Osteocyte (in vitro differentiated cells): ENCODE measurements at regions not wholly inside any gene's neighbourhood (a gene's known extent, or its start where the extent isn't known, plus 50 kb on each side); places are given as distances from the start of the nearest gene placed in this dataset.

ENCODE experiments used
- DNase-seq: peaks from one replicate; pipeline ENCODE4 v3.0.0; 2021; ENCODE audit warnings: mixed read lengths; ENCODE audit not compliant: unreplicated experiment; ENCODE audit errors: extremely low spot score
- H3K27ac Mint-ChIP-seq: one replicate; pipeline ENCODE4 v1.8.0; 2021; ENCODE audit warnings: mild to moderate bottlenecking, mixed read lengths; ENCODE audit not compliant: unreplicated experiment
- H3K27me3 Mint-ChIP-seq: one replicate; pipeline ENCODE4 v1.8.0; 2021; ENCODE audit warnings: mixed read lengths; ENCODE audit not compliant: unreplicated experiment
- H3K36me3 Mint-ChIP-seq: one replicate; pipeline ENCODE4 v1.8.0; 2021; ENCODE audit warnings: mixed read lengths; ENCODE audit not compliant: unreplicated experiment
- H3K4me1 Mint-ChIP-seq: one replicate; pipeline ENCODE4 v1.8.0; 2021; ENCODE audit warnings: mixed read lengths; ENCODE audit not compliant: unreplicated experiment
- H3K4me3 Mint-ChIP-seq: one replicate; pipeline ENCODE4 v1.8.0; 2021; ENCODE audit warnings: mild to moderate bottlenecking, moderate library complexity, mixed read lengths; ENCODE audit not compliant: unreplicated experiment
- H3K9me3 Mint-ChIP-seq: one replicate; pipeline ENCODE4 v1.8.0; 2021; ENCODE audit warnings: mixed read lengths; ENCODE audit not compliant: unreplicated experiment
- TF ChIP-seq, protein P1 (sequence below): fragments of 200-600 bp; sonication (generic); IDR thresholded peaks from 2 replicates; pipeline ENCODE4 v1.5.0; 2021; ENCODE audit warnings: antibody characterized with exemption, mild to moderate bottlenecking, moderate library complexity

DNA sequence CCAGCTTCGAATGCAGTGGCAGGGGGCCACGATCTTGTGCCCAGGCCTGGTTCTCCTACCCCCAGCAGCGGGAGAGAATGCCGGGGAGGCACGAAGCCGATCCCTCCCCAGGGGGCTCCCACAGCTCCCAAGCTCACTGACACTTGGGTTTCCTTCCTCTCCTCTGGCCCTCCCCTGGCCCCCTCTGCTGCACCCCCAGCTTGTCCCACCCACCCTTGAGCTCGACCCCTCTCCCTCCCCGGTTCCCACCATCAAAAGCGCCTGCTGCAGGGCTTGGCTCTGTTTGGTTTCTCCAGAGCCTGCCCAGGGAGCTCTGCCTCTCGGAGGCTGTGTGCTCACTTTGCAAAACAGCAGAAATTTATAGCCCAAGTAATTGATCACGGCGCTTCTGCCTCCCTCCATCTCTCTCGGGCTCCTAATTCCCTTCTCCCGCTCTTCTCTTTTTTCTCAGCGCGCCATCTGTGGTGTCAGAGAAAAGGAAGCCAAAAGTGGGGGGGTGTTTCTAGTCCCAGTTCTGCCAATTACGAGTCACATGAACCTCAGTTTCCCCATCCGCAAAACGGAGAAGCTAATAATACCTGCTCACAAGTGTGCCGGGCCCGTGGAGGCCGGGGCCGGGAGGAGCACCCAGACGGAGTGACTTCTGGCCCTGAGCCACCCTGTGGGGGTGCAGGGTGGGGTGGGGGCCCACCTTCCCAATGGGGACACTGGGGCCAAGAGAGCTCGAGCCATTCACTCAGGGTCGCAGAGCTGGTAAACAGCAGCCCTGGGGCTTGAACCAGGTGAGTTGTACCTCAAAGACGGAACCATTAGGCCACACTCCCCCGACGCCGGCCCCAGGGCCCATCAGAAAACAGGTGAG, 141.2 kb upstream of the IER5L start:
- peaks cover 77% of the 10 kb centered on the region for H3K4me1 Mint-ChIP-seq
- H3K27ac Mint-ChIP-seq, result peak overlapping the region; percentile 74
- no peak overlapping the region for H3K4me3 Mint-ChIP-seq
- H3K36me3 Mint-ChIP-seq, result no peaks in the 10 kb centered on the region
- peak; percentile 77 for DNase-seq
- TF ChIP-seq, protein P1, sequence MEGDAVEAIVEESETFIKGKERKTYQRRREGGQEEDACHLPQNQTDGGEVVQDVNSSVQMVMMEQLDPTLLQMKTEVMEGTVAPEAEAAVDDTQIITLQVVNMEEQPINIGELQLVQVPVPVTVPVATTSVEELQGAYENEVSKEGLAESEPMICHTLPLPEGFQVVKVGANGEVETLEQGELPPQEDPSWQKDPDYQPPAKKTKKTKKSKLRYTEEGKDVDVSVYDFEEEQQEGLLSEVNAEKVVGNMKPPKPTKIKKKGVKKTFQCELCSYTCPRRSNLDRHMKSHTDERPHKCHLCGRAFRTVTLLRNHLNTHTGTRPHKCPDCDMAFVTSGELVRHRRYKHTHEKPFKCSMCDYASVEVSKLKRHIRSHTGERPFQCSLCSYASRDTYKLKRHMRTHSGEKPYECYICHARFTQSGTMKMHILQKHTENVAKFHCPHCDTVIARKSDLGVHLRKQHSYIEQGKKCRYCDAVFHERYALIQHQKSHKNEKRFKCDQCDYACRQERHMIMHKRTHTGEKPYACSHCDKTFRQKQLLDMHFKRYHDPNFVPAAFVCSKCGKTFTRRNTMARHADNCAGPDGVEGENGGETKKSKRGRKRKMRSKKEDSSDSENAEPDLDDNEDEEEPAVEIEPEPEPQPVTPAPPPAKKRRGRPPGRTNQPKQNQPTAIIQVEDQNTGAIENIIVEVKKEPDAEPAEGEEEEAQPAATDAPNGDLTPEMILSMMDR, result no peak
- no peaks in the 10 kb centered on the region for H3K9me3 Mint-ChIP-seq
- H3K27me3 Mint-ChIP-seq, result no peaks in the 10 kb centered on the region

DNA sequence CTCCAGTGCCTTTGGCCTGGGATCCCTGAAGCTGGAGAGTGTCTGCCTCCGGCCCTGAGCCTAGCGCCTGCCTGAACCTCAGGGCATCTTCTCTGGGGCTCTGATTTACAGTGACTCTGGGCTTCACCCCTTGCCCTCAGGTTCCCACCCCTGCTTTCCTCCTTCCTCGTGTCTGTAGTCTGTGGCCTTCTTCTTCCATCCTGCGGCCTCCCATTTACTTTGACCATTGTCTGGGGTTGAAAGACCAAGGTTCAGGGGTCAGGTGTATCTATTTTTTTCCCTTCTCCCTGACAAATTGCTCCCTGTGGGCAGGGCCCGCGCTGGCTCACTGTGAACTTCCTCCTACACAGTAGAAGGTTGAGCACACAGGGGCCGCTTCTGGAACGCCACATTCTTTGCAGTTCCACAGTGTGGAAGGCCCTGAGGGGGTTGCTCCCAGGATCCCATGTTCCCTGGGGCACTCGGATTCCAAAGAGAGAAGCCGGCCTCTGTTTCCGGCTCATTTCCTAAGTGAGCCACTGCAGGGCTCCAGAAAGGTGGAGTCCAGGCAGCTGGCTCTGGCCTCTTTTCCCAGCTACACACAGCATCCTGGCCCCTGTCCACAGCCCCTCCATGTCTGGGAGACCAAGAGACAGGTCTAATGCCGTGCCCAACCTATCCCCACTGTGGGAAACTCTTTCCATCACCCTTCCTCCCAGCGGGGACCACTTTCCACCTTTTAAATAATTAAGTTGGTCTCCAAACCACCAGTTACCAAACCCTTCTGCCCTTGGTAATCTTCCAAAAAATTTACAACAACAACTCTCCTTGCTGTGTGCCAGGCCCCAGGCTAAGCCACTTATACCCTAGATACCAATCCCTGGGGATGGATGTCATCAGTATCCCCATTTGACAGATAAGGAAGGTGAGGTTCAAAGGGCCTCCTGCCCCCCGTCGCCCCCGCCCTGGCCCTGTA, 140.3 kb upstream of the IER5L start:
- Mint-ChIP-seq H3K9me3 (no peaks in the 10 kb centered on the region), H3K36me3 (no peaks in the 10 kb centered on the region), H3K27ac (peak overlapping the region; percentile 74), H3K27me3 (no peaks in the 10 kb centered on the region), H3K4me3 (no peak overlapping the region), H3K4me1 (peaks cover 71% of the 10 kb centered on the region)
- DNase-seq, result peak; percentile 84
- TF ChIP-seq, protein P1, result no peak

DNA sequence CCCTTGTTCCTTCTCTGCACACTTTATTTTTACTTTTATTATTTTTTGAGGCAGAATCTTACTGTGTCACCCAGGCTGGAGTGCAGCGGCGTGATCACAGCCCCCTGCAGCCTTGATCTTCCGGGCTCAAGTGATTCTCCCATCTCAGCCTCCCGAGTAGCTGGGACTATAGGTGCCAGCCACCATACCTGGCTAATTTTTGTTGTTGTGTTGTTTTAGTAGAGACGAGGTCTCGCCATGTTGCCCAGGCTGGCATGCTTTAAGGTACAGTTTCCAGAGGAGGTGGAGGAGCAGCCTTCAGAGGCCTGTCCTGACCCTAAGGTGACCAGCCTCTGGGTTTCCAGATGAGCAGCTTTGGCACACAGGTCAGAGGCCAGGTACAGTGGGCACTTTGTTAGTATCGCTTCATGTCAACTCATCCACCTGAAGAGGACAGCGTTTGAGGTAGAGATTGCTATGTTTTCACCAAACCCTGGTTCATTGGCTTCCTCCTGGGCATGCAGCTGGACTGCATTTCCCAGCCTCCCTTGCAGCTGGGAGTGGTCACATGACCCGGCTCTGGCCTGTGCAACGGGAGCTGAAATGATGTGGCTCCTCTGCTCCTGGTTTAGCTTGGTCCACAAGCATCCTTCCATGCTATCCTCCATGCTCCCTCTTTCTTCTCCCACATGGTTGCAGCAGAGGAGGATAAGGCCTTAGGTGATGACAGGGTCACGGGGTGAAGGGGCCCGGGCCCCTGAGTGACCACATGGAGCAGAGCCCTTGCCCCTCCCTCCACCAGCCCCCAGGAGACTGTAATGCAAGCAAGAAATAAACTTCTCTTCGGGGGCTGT, 139.3 kb upstream of the IER5L start:
- Mint-ChIP-seq H3K9me3 (no peaks in the 10 kb centered on the region), H3K36me3 (no peaks in the 10 kb centered on the region), H3K27me3 (no peaks in the 10 kb centered on the region), H3K27ac (peak overlapping the region; percentile 74), H3K4me3 (no peak overlapping the region), H3K4me1 (peaks cover 65% of the 10 kb centered on the region)
- TF ChIP-seq, protein P1, result no peak
- peak; percentile 62 for DNase-seq

DNA sequence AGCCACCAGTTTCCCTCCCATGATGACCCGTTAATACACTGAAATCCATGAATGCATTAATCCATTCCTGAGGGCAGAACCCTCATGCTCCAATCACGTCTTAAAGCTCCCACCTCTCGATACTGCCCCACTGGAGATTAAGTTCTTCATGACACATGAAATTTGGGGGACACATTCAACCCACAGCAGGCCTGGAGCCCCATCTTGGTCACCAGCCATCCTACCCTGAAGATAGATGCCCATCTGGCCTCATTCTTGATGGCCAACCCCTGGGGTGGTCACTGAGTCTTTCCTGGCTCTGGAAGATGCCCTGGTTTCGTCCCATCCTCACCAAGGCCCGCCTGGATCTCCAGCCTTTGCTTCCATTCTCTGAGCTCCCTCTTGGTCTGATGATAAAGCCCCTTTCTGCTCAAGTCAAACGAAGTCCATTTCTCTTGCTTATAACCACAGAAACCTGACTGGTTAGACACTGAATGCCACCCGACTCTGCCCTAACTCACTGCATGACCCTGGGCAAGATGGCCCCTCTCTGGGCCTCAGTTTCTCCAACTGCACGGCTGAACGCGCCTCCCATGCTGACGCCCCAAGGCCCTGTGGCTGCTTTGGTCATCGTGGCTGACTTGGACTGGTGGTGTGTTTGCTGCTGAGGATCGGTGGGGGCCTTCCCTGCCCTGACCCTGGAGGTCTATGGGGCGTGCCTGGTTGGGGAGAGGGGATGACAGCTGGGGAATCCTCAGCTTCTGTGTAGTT, 138.4 kb upstream of the IER5L start:
- H3K27ac Mint-ChIP-seq, result peak overlapping the region; percentile 47

More for the DNA sequence above, 138.4 kb upstream of the IER5L start:
- TF ChIP-seq, protein P1, result no peak
- peak; percentile 73 for DNase-seq
- H3K27me3 Mint-ChIP-seq, result no peaks in the 10 kb centered on the region
- no peak overlapping the region for H3K4me3 Mint-ChIP-seq
- peaks cover 62% of the 10 kb centered on the region for H3K4me1 Mint-ChIP-seq
- H3K9me3 Mint-ChIP-seq, result no peaks in the 10 kb centered on the region
- H3K36me3 Mint-ChIP-seq, result no peaks in the 10 kb centered on the region
